Right lobe of liver (tissue), 6 donors: ENCODE measurements at regions not wholly inside any gene's neighbourhood (a gene's known extent, or its start where the extent isn't known, plus 50 kb on each side); places are given as distances from the start of the nearest gene placed in this dataset.

Source experiments
- ATAC-seq, 4 donors: fragments of 200-7000 bp; cut with Tn5 transposase; one replicate each; pipeline ENCODE4 v1.9.1; 2020; ENCODE audit warnings: mild to moderate bottlenecking in 4 of 4, moderate library complexity in 4 of 4
- DNase-seq, 3 donors: peaks; one replicate each; pipeline ENCODE4 v3.0.0-alpha.2; 2020
- H3K27ac ChIP-seq, 3 donors: fragments of 200-600 bp; one replicate each; pipeline ENCODE4 v1.8.0; 2022
- H3K27me3 ChIP-seq, 2 donors: fragments of 200-600 bp; one replicate each; pipeline ENCODE4 v1.8.0; 2022
- H3K36me3 ChIP-seq, 4 donors: fragments of 200-600 bp; sonication (generic) in 1 of 4; one replicate each; pipeline versions ENCODE4 v1.5.1 to v1.8.0; 2017 to 2022; ENCODE audit warnings: control low read depth in 1 of 4
- H3K4me1 ChIP-seq, 4 donors: fragments of 200-600 bp; sonication (generic) in 1 of 4; one replicate each; pipeline versions ENCODE4 v1.5.1 to v1.8.0; 2017 to 2022; ENCODE audit warnings: control low read depth in 1 of 4
- H3K4me3 ChIP-seq, 3 donors: fragments of 200-600 bp; one replicate each; pipeline ENCODE4 v1.8.0; 2022
- H3K9me3 ChIP-seq, 4 donors: fragments of 200-600 bp; sonication (generic) in 1 of 4; one replicate each; pipeline versions ENCODE4 v1.5.1 to v1.8.0; 2017 to 2022; ENCODE audit warnings: control low read depth in 1 of 4
- CTCF ChIP-seq, 4 donors: fragments of 200-600 bp in 3 of 4; fragments of 450-650 bp in 1 of 4; IDR thresholded peaks; one replicate each; pipeline versions ENCODE4 v1.5.1 to v1.8.0; 2016 to 2022; ENCODE audit warnings: antibody characterized with exemption in 4 of 4, mild to moderate bottlenecking in 2 of 4
- POLR2A ChIP-seq: fragments of 450-650 bp; IDR thresholded peaks from one replicate; pipeline ENCODE4 v1.6.1; 2017; ENCODE audit warnings: antibody characterized with exemption, mild to moderate bottlenecking
- WGBS: methylation state at CpG from one replicate; pipeline ENCODE4 v1.1.6; 2018; ENCODE audit warnings: low coverage, low lambda C conversion rate; ENCODE audit not compliant: insufficient coverage; ENCODE audit errors: missing lambda C conversion rate; 5-methylcytosine and 5-hydroxymethylcytosine counted together
- intact Hi-C, 2 donors: fragments of 100-400 bp; cut with DNase I; formaldehyde crosslinking; loops; one replicate each; pipeline versions ENCODE4 v1.11.2 to v1.14.1; 2022
- donor health status: DM: no; HTN: yes; CAD: no.
- donor health status: DM: no; HTN: no; CAD: no.
- donor health status: DM: no; HTN: no; CAD: no.
- donor health status: DM: no; HTN: yes; CAD: no.
- donor health status: DM: no; HTN: yes; CAD: no.

- Histone ChIP-seq H3K27ac (no peak overlapping the region), H3K9me3 (no peaks in the 10 kb centered on the region), H3K27me3 (no peaks in the 10 kb centered on the region), H3K4me3 (no peak overlapping the region), H3K4me1 (peaks cover 0 to 6% (median under 1%) of the 10 kb centered on the region in 4 donors), H3K36me3 (no peaks in the 10 kb centered on the region)
- TF ChIP-seq POLR2A (no peak), CTCF (IDR thresholded peaks at IDR 0.05) (no peak)
- intact Hi-C loops: loop anchor here (5.0 kb wide), 2 partner anchors 144 to 149 kb away; no protein-coding TSS in a partner anchor
- WGBS: 67% methylated on average over 3 of the region's 3 CpGs
- no peak for DNase-seq
- ATAC-seq: no peak
Measured at GRCh38 chr13:33932769-33933406, 114.9 kb downstream of the RFC3 start.

DNA sequence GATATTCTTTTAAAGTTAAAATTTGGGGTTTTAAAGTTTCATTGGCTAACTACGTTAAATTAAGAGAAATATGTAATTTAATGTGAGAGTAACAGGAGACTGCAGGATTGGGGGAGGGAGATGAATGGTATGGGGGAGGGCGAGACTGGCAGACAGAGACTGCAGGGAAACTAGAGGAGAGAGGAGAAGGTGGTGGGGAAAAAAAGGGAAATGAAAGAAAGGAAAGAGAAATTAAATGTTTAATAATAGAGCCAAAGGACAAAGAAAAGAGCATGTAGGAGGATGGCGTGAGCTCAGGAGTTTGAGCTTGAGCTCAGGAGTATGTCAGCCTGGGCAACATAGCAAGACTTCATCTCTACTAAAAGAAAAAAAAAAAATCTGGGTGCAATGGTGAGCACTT is 115.9 kb downstream of the RFC3 start:
- Histone ChIP-seq H3K27me3 (no peaks in the 10 kb centered on the region), H3K27ac (no peak overlapping the region), H3K9me3 (no peaks in the 10 kb centered on the region), H3K4me1 (peaks cover 0 to 6% (median under 1%) of the 10 kb centered on the region in 4 donors), H3K36me3 (no peaks in the 10 kb centered on the region), H3K4me3 (no peak overlapping the region)
- intact Hi-C loops: loop anchor here (5.0 kb wide), 2 partner anchors 143 to 148 kb away; no protein-coding TSS in a partner anchor
- ATAC-seq: no peak
- TF ChIP-seq CTCF (IDR thresholded peaks at IDR 0.05): no peak
- TF ChIP-seq POLR2A: no peak
- WGBS: 70% methylated on average over 3 of the region's 3 CpGs
- no peak for DNase-seq

- Histone ChIP-seq H3K36me3 (no peaks in the 10 kb centered on the region), H3K27me3 (no peaks in the 10 kb centered on the region), H3K9me3 (no peaks in the 10 kb centered on the region), H3K27ac (no peak overlapping the region), H3K4me1 (peaks cover 0 to 6% (median under 1%) of the 10 kb centered on the region in 4 donors), H3K4me3 (no peak overlapping the region)
- ATAC-seq: peak in 2 of 4 donors; percentile 26 to 29
- DNase-seq: no peak
- intact Hi-C loops: loop anchor here (5.0 kb wide), 2 partner anchors 143 to 148 kb away; no protein-coding TSS in a partner anchor
- 54% methylated on average over 2 of the region's 2 CpGs for WGBS
- TF ChIP-seq POLR2A: no peak
Measured at GRCh38 chr13:33934343-33934742, 116.4 kb downstream of the RFC3 start.

GRCh38 chr13:33934951-33935371 is 117.0 kb downstream of the RFC3 start:
- TF ChIP-seq POLR2A (no peak), CTCF (IDR thresholded peaks at IDR 0.05) (no peak)
- H3K27ac ChIP-seq: no peak overlapping the region
- H3K9me3 ChIP-seq: no peaks in the 10 kb centered on the region
- no peak overlapping the region for H3K4me3 ChIP-seq
- no peak for DNase-seq
- intact Hi-C loops: loop anchor here (5.0 kb wide), 2 partner anchors 142 to 147 kb away; no protein-coding TSS in a partner anchor
- H3K4me1 ChIP-seq: peaks cover 0 to 6% (median under 1%) of the 10 kb centered on the region in 4 donors
- no peaks in the 10 kb centered on the region for H3K27me3 ChIP-seq
- ATAC-seq: no peak
- no peaks in the 10 kb centered on the region for H3K36me3 ChIP-seq

DNA sequence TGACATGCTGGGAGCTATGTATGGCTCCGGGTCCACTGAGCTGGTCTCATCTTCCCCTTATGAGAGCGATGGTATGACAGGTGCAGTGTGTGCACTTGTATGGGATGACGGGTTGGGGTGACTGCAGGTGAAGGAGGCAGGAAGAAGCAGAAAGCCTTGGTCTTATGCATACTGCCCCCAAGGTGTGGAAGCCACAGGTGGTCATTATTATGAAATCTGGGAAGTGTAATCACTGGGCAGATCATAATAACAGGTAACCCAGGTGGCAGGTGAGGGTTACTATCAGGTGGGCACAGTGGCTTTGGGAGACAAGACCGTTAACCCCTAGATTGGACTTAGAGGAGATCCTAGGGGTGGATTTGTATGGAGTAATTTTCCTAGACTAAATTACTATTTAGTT is 118.0 kb downstream of the RFC3 start:
- intact Hi-C loops: no loop called here
- WGBS: 92% methylated on average over 4 of the region's 4 CpGs
- Histone ChIP-seq H3K4me1 (peaks cover 0 to 6% (median under 1%) of the 10 kb centered on the region in 4 donors), H3K27me3 (no peaks in the 10 kb centered on the region), H3K36me3 (no peaks in the 10 kb centered on the region), H3K4me3 (no peak overlapping the region), H3K9me3 (no peaks in the 10 kb centered on the region), H3K27ac (no peak overlapping the region)
- ATAC-seq (no peak), DNase-seq (no peak)
- TF ChIP-seq CTCF (IDR thresholded peaks at IDR 0.05) (no peak), POLR2A (no peak)
